Endothelial cell of umbilical vein (primary cell): ENCODE measurements at regions not wholly inside any gene's neighbourhood (a gene's known extent, or its start where the extent isn't known, plus 50 kb on each side); places are given as distances from the start of the nearest gene placed in this dataset.

Experiments
- EZH2 ChIP-seq: IDR thresholded peaks from 2 replicates; pipeline ENCODE4 v1.6.1; 2012; ENCODE audit warnings: borderline replicate concordance, low read depth, mild to moderate bottlenecking, moderate library complexity, low read length, inconsistent platforms; ENCODE audit not compliant: severe bottlenecking
- JUN ChIP-seq: IDR thresholded peaks from 2 replicates; pipeline ENCODE4 v1.6.1; 2011; ENCODE audit warnings: borderline replicate concordance, low read depth; ENCODE audit not compliant: insufficient read length, insufficient read depth
- MAX ChIP-seq: IDR thresholded peaks from 2 replicates; pipeline ENCODE4 v1.6.1; 2011; ENCODE audit not compliant: insufficient read depth, insufficient read length
- POLR2A ChIP-seq: IDR thresholded peaks from 2 replicates; pipeline ENCODE4 v1.6.1; 2012; ENCODE audit warnings: low read depth, mild to moderate bottlenecking, control low read depth, low read length
- POLR2AphosphoS5 ChIP-seq: IDR thresholded peaks from 2 replicates; pipeline ENCODE4 v1.6.1; 2012; ENCODE audit warnings: low read depth, mild to moderate bottlenecking, control low read depth, low read length, moderate library complexity; ENCODE audit not compliant: insufficient read depth
- TF ChIP-seq, protein P1 (sequence below), 2 donors: IDR thresholded peaks; 1 replicate in 1 of 2; 2 replicates in 1 of 2; pipeline ENCODE4 v1.5.1; 2011; ENCODE audit warnings: low read length in 2 of 2, mild to moderate bottlenecking in 2 of 2, moderate library complexity in 2 of 2, control low read depth in 1 of 2, inconsistent platforms in 1 of 2, low read depth in 1 of 2; ENCODE audit not compliant: insufficient read depth in 1 of 2; ENCODE audit errors: extremely low read depth in 1 of 2

DNA sequence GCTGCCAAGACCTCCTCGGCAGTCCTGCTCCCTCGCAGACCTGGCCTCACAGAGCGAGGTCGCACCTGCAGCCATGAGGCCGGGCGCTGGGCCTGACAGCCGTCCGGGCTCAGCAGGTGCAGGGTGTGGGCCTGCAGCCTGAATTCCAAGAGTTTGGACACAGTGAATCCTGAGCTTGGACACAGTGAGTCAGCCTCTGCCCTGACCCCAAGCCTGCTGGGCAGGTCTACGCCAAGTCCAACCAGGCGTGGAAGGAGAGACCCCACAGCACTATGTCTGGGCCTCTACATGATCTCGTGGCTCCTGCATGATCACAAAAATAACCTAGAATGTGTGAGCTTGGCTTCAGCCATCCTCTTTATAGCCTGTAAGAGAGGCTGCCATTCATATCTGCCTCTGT is 121.0 kb downstream of the C16orf95 start:
- TF ChIP-seq POLR2AphosphoS5 (no peak), POLR2A (no peak), EZH2 (no peak), MAX (no peak), JUN (no peak)
- TF ChIP-seq, protein P1, sequence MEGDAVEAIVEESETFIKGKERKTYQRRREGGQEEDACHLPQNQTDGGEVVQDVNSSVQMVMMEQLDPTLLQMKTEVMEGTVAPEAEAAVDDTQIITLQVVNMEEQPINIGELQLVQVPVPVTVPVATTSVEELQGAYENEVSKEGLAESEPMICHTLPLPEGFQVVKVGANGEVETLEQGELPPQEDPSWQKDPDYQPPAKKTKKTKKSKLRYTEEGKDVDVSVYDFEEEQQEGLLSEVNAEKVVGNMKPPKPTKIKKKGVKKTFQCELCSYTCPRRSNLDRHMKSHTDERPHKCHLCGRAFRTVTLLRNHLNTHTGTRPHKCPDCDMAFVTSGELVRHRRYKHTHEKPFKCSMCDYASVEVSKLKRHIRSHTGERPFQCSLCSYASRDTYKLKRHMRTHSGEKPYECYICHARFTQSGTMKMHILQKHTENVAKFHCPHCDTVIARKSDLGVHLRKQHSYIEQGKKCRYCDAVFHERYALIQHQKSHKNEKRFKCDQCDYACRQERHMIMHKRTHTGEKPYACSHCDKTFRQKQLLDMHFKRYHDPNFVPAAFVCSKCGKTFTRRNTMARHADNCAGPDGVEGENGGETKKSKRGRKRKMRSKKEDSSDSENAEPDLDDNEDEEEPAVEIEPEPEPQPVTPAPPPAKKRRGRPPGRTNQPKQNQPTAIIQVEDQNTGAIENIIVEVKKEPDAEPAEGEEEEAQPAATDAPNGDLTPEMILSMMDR (IDR thresholded peaks at IDR 0.05; ENCODE audit: extremely low read depth in 1 of 2, insufficient read depth in 1 of 2, low read depth in 1 of 2, low read length in 2 of 2), result no peak
